AG10803 (cell line): ENCODE measurements at regions not wholly inside any gene's neighbourhood (a gene's known extent, or its start where the extent isn't known, plus 50 kb on each side); places are given as distances from the start of the nearest gene placed in this dataset.
"Not testable (repeated sequence)": the region's sequence is repeated elsewhere in the genome, so short reads cannot be mapped to it uniquely, and the experiment has no call there.

Experiments used
- DNase-seq: peaks from one replicate; pipeline ENCODE4 v3.0.0; 2010; ENCODE audit warnings: low read depth
- H3K4me3 ChIP-seq: 2 replicates; pipeline ENCODE4 v1.5.1; 2011; ENCODE audit warnings: mild to moderate bottlenecking, low read length, control low read depth
- CTCF ChIP-seq: conservative IDR thresholded peaks from 2 replicates; pipeline ENCODE4 v1.5.1; 2011; ENCODE audit warnings: mild to moderate bottlenecking, low read length, control low read depth, inconsistent platforms

- no peak for DNase-seq
- no peak overlapping the region for H3K4me3 ChIP-seq
- no peak for TF ChIP-seq CTCF
These were observed 111.3 kb downstream of the OR2B2 start for GRCh38 chr6:27800731-27801373.

- no peak for DNase-seq
- H3K4me3 ChIP-seq = no peak overlapping the region
- no peak for TF ChIP-seq CTCF
These were observed 114.2 kb downstream of the OR2B2 start for GRCh38 chr6:27797960-27798359.

- not testable (repeated sequence) for DNase-seq, H3K4me3 ChIP-seq
These were observed 115.3 kb downstream of the OR2B2 start for GRCh38 chr6:27796736-27797481.

GRCh38 chr6:27795697-27796494 lies 116.3 kb downstream of the OR2B2 start:
- DNase-seq = peak; percentile 88
- H3K4me3 ChIP-seq = no peak overlapping the region
- peak; percentile 85 for TF ChIP-seq CTCF

GRCh38 chr6:27791182-27791943 lies 120.8 kb downstream of the OR2B2 start:
- DNase-seq = peak; percentile 77
- peak overlapping the region; percentile 79 for H3K4me3 ChIP-seq
- no peak for TF ChIP-seq CTCF

DNA sequence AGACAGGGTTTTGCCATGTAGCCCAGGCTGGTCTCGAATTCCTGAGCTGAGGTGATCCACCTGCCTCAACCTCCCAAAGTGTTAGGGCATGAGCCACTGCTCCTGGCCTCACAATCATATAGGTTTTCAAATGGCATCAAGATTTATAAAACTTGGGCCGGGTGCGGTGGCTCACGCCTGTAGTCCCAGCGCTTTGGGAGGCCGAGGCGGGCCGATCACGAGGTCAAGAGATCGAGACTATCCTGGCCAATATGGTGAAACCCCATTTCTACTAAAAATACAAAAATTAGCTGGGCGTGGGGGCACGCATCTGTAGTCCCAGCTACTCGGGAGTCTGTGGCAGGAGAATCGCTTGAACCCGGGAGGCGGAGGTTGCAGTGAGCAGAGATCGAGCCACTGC lies 123.8 kb downstream of the OR2B2 start:
- H3K4me3 ChIP-seq = not testable (repeated sequence)

DNA sequence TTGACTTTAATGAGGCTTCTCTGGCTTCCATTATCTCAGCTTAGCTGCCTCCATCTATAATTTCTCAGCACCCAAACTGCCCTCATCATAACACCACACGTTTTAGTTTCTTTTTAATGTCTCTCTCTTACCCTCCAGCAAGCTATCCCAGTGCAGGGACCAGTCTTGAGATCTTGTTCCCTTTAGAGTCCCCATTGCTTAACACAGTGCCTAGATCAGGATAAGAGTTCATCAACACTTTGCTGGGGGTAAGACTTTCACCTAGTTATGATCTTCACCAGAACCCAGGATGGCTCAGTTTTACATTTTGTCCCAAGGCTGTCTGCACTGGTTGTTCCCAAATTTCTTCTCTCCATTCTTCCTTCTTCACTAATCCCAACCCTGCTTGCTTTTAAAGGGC lies 126.1 kb downstream of the OR2B2 start:
- no peak for TF ChIP-seq CTCF
- DNase-seq = no peak

More for the DNA sequence above, 123.8 kb downstream of the OR2B2 start:
- not testable (repeated sequence) for DNase-seq

More for the DNA sequence above, 126.1 kb downstream of the OR2B2 start:
- H3K4me3 ChIP-seq = no peak overlapping the region
